WTC11 (cell line): ENCODE measurements at regions not wholly inside any gene's neighbourhood (a gene's known extent, or its start where the extent isn't known, plus 50 kb on each side); places are given as distances from the start of the nearest gene placed in this dataset.

Experiments
- ATAC-seq: fragments of 200-7000 bp; cut with Tn5 transposase; 2 replicates; pipeline ENCODE4 v1.10.0; 2021; ENCODE audit warnings: mild to moderate bottlenecking, moderate library complexity
- CTCF ChIA-PET: fragments of 300-600 bp; sonication (Branson Sonifier 250); formaldehyde crosslinking; loops from one replicate; lab custom pipeline; 2021; ENCODE audit warnings: antibody characterized with exemption; lab: Charles Lee
- POLR2A ChIA-PET: fragments of 350-600 bp; sonication (Branson Sonifier 250); formaldehyde crosslinking; loops from one replicate; lab custom pipeline; 2021; ENCODE audit warnings: antibody characterized with exemption; lab: Charles Lee
- DNase-seq: peaks from one replicate; pipeline ENCODE4 v3.0.0; 2021; ENCODE audit warnings: low spot score
- H3K27ac Mint-ChIP-seq: 2 replicates; pipeline ENCODE4 v1.8.0; 2021; ENCODE audit warnings: mixed read lengths
- H3K27me3 Mint-ChIP-seq: 2 replicates; pipeline ENCODE4 v1.8.0; 2021; ENCODE audit warnings: low read depth, mild to moderate bottlenecking, moderate library complexity, mixed read lengths
- H3K36me3 Mint-ChIP-seq: 2 replicates; pipeline ENCODE4 v1.8.0; 2021; ENCODE audit warnings: mixed read lengths
- H3K4me1 Mint-ChIP-seq: 2 replicates; pipeline ENCODE4 v1.8.0; 2022; ENCODE audit warnings: mixed read lengths
- H3K4me3 Mint-ChIP-seq: 2 replicates; pipeline ENCODE4 v1.8.0; 2021; ENCODE audit warnings: mild to moderate bottlenecking, moderate library complexity, mixed read lengths
- H3K9me3 Mint-ChIP-seq: 2 replicates; pipeline ENCODE4 v1.8.0; 2021; ENCODE audit warnings: mixed read lengths
- CDX4 ChIP-seq: fragments of 250-450 bp; sonication (Bioruptor Pico); IDR thresholded peaks from 2 replicates; pipeline ENCODE4 v1.9.0; 2021; ENCODE audit warnings: moderate library complexity, mild to moderate bottlenecking, inconsistent platforms, borderline replicate concordance
- ETV6 ChIP-seq: sonication (generic); formaldehyde crosslinking; IDR thresholded peaks from 2 replicates; pipeline ENCODE4 v1.8.1; 2022; ENCODE audit warnings: mild to moderate bottlenecking, missing genetic modification reagents
- GTF2I ChIP-seq: fragments of 250-450 bp; sonication (Bioruptor Pico); conservative IDR thresholded peaks from 2 replicates; pipeline ENCODE4 v1.4.0; 2021; ENCODE audit warnings: mild to moderate bottlenecking
- MXD4 ChIP-seq: fragments of 250-450 bp; sonication (Bioruptor Pico); IDR thresholded peaks from 2 replicates; pipeline ENCODE4 v1.8.0; 2021; ENCODE audit warnings: mild to moderate bottlenecking, moderate library complexity, borderline replicate concordance
- TCF7 ChIP-seq: sonication (generic); formaldehyde crosslinking; IDR thresholded peaks from 2 replicates; pipeline ENCODE4 v1.8.0; 2022; ENCODE audit warnings: mild to moderate bottlenecking, low read depth, missing genetic modification reagents, moderate library complexity
- ZNF138 ChIP-seq: sonication (generic); formaldehyde crosslinking; conservative IDR thresholded peaks from 2 replicates; pipeline ENCODE4 v1.8.1; 2022; ENCODE audit warnings: mild to moderate bottlenecking, moderate library complexity, missing genetic modification reagents
- ZNF416 ChIP-seq: fragments of 250-450 bp; sonication (Bioruptor Pico); IDR thresholded peaks from 2 replicates; pipeline ENCODE4 v1.9.0; 2021; ENCODE audit warnings: mild to moderate bottlenecking, inconsistent platforms
- ZNF425 ChIP-seq: fragments of 250-450 bp; sonication (Bioruptor Pico); conservative IDR thresholded peaks from 2 replicates; pipeline ENCODE4 v1.9.0; 2021; ENCODE audit warnings: mild to moderate bottlenecking
- ZNF671 ChIP-seq: fragments of 250-450 bp; sonication (Bioruptor Pico); IDR thresholded peaks from 2 replicates; pipeline ENCODE4 v1.8.0; 2021; ENCODE audit warnings: mild to moderate bottlenecking
- TF ChIP-seq, protein P1 (sequence below): sonication (generic); formaldehyde crosslinking; IDR thresholded peaks from 2 replicates; pipeline ENCODE4 v1.8.1; 2023; ENCODE audit warnings: mild to moderate bottlenecking, missing genetic modification reagents
- TF ChIP-seq, protein P2 (sequence below): sonication (generic); formaldehyde crosslinking; IDR thresholded peaks from 2 replicates; pipeline ENCODE4 v1.8.1; 2022; ENCODE audit warnings: mild to moderate bottlenecking, missing genetic modification reagents, moderate library complexity, borderline replicate concordance
- TF ChIP-seq, protein P3 (sequence below): fragments of 250-450 bp; sonication (Bioruptor Pico); IDR thresholded peaks from 2 replicates; pipeline ENCODE4 v1.9.0; 2021; ENCODE audit warnings: mild to moderate bottlenecking
- TF ChIP-seq, protein P4 (sequence below): sonication (generic); formaldehyde crosslinking; IDR thresholded peaks from 2 replicates; pipeline ENCODE4 v1.8.0; 2023; ENCODE audit warnings: mild to moderate bottlenecking, missing genetic modification reagents
- TF ChIP-seq, protein P5 (sequence below): sonication (generic); formaldehyde crosslinking; IDR thresholded peaks from 2 replicates; pipeline ENCODE4 v1.8.0; 2023; ENCODE audit warnings: missing genetic modification reagents, mild to moderate bottlenecking, borderline replicate concordance

- TF ChIP-seq, protein P1, sequence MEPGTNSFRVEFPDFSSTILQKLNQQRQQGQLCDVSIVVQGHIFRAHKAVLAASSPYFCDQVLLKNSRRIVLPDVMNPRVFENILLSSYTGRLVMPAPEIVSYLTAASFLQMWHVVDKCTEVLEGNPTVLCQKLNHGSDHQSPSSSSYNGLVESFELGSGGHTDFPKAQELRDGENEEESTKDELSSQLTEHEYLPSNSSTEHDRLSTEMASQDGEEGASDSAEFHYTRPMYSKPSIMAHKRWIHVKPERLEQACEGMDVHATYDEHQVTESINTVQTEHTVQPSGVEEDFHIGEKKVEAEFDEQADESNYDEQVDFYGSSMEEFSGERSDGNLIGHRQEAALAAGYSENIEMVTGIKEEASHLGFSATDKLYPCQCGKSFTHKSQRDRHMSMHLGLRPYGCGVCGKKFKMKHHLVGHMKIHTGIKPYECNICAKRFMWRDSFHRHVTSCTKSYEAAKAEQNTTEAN: no peak
- TF ChIP-seq, protein P2, sequence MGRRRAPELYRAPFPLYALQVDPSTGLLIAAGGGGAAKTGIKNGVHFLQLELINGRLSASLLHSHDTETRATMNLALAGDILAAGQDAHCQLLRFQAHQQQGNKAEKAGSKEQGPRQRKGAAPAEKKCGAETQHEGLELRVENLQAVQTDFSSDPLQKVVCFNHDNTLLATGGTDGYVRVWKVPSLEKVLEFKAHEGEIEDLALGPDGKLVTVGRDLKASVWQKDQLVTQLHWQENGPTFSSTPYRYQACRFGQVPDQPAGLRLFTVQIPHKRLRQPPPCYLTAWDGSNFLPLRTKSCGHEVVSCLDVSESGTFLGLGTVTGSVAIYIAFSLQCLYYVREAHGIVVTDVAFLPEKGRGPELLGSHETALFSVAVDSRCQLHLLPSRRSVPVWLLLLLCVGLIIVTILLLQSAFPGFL: no peak
- TF ChIP-seq ZNF425 (CRISPR knock-in tag) (no peak), ZNF416 (CRISPR knock-in tag) (no peak), ETV6 (CRISPR knock-in tag) (no peak), ZNF671 (CRISPR knock-in tag) (no peak), GTF2I (CRISPR knock-in tag) (no peak), ZNF138 (CRISPR knock-in tag) (no peak), CDX4 (CRISPR knock-in tag) (no peak), TCF7 (CRISPR knock-in tag) (no peak), MXD4 (CRISPR knock-in tag) (no peak)
- TF ChIP-seq, protein P3, sequence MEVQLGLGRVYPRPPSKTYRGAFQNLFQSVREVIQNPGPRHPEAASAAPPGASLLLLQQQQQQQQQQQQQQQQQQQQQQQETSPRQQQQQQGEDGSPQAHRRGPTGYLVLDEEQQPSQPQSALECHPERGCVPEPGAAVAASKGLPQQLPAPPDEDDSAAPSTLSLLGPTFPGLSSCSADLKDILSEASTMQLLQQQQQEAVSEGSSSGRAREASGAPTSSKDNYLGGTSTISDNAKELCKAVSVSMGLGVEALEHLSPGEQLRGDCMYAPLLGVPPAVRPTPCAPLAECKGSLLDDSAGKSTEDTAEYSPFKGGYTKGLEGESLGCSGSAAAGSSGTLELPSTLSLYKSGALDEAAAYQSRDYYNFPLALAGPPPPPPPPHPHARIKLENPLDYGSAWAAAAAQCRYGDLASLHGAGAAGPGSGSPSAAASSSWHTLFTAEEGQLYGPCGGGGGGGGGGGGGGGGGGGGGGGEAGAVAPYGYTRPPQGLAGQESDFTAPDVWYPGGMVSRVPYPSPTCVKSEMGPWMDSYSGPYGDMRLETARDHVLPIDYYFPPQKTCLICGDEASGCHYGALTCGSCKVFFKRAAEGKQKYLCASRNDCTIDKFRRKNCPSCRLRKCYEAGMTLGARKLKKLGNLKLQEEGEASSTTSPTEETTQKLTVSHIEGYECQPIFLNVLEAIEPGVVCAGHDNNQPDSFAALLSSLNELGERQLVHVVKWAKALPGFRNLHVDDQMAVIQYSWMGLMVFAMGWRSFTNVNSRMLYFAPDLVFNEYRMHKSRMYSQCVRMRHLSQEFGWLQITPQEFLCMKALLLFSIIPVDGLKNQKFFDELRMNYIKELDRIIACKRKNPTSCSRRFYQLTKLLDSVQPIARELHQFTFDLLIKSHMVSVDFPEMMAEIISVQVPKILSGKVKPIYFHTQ (CRISPR knock-in tag): no peak
- TF ChIP-seq, protein P4, sequence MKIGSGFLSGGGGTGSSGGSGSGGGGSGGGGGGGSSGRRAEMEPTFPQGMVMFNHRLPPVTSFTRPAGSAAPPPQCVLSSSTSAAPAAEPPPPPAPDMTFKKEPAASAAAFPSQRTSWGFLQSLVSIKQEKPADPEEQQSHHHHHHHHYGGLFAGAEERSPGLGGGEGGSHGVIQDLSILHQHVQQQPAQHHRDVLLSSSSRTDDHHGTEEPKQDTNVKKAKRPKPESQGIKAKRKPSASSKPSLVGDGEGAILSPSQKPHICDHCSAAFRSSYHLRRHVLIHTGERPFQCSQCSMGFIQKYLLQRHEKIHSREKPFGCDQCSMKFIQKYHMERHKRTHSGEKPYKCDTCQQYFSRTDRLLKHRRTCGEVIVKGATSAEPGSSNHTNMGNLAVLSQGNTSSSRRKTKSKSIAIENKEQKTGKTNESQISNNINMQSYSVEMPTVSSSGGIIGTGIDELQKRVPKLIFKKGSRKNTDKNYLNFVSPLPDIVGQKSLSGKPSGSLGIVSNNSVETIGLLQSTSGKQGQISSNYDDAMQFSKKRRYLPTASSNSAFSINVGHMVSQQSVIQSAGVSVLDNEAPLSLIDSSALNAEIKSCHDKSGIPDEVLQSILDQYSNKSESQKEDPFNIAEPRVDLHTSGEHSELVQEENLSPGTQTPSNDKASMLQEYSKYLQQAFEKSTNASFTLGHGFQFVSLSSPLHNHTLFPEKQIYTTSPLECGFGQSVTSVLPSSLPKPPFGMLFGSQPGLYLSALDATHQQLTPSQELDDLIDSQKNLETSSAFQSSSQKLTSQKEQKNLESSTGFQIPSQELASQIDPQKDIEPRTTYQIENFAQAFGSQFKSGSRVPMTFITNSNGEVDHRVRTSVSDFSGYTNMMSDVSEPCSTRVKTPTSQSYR (CRISPR knock-in tag): no peak
- TF ChIP-seq, protein P5, sequence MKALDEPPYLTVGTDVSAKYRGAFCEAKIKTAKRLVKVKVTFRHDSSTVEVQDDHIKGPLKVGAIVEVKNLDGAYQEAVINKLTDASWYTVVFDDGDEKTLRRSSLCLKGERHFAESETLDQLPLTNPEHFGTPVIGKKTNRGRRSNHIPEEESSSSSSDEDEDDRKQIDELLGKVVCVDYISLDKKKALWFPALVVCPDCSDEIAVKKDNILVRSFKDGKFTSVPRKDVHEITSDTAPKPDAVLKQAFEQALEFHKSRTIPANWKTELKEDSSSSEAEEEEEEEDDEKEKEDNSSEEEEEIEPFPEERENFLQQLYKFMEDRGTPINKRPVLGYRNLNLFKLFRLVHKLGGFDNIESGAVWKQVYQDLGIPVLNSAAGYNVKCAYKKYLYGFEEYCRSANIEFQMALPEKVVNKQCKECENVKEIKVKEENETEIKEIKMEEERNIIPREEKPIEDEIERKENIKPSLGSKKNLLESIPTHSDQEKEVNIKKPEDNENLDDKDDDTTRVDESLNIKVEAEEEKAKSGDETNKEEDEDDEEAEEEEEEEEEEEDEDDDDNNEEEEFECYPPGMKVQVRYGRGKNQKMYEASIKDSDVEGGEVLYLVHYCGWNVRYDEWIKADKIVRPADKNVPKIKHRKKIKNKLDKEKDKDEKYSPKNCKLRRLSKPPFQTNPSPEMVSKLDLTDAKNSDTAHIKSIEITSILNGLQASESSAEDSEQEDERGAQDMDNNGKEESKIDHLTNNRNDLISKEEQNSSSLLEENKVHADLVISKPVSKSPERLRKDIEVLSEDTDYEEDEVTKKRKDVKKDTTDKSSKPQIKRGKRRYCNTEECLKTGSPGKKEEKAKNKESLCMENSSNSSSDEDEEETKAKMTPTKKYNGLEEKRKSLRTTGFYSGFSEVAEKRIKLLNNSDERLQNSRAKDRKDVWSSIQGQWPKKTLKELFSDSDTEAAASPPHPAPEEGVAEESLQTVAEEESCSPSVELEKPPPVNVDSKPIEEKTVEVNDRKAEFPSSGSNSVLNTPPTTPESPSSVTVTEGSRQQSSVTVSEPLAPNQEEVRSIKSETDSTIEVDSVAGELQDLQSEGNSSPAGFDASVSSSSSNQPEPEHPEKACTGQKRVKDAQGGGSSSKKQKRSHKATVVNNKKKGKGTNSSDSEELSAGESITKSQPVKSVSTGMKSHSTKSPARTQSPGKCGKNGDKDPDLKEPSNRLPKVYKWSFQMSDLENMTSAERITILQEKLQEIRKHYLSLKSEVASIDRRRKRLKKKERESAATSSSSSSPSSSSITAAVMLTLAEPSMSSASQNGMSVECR (CRISPR knock-in tag): no peak
- Mint-ChIP-seq H3K27ac (no peak overlapping the region), H3K36me3 (no peaks in the 10 kb centered on the region), H3K27me3 (no peaks in the 10 kb centered on the region), H3K4me3 (no peak overlapping the region), H3K9me3 (peaks cover 17% of the 10 kb centered on the region), H3K4me1 (no peaks in the 10 kb centered on the region)
- POLR2A ChIA-PET: no interaction called here
- CTCF ChIA-PET: no interaction called here
- DNase-seq: no peak
- no peak for ATAC-seq
Measured at GRCh38 chr1:217193151-217193550, 437.7 kb downstream of the GPATCH2 start.
